Heart left ventricle (tissue), 16 donors: ENCODE measurements at regions not wholly inside any gene's neighbourhood (a gene's known extent, or its start where the extent isn't known, plus 50 kb on each side); places are given as distances from the start of the nearest gene placed in this dataset.

ENCODE experiments used
- ATAC-seq, 4 donors: fragments of 200-7000 bp; cut with Tn5 transposase; one replicate each; pipeline ENCODE4 v1.9.1; 2020 to 2022; ENCODE audit warnings: moderate library complexity in 4 of 4, mild to moderate bottlenecking in 3 of 4, moderate number of reproducible peaks in 1 of 4
- DNase-seq, 5 donors: peaks; one replicate each; pipeline ENCODE4 v3.0.0-alpha.2; 2020
- H3K27ac ChIP-seq, 12 donors: fragments of 200-600 bp; sonication (generic) in 4 of 12; one replicate each; pipeline versions ENCODE4 v1.5.0 to v1.8.0; 2016 to 2022; ENCODE audit warnings: mild to moderate bottlenecking in 2 of 12
- H3K27me3 ChIP-seq, 9 donors: fragments of 200-600 bp; sonication (generic) in 2 of 9; one replicate each; pipeline versions ENCODE4 v1.5.1 to v1.8.0; 2016 to 2022; ENCODE audit warnings: mild to moderate bottlenecking in 3 of 9
- H3K36me3 ChIP-seq, 9 donors: fragments of 200-600 bp; sonication (generic) in 2 of 9; one replicate each; pipeline versions ENCODE4 v1.5.0 to v1.8.0; 2018 to 2022; ENCODE audit warnings: mild to moderate bottlenecking in 2 of 9
- H3K4me1 ChIP-seq, 12 donors: fragments of 200-600 bp; sonication (generic) in 4 of 12; one replicate each; pipeline versions ENCODE4 v1.5.0 to v1.8.0; 2016 to 2022; ENCODE audit warnings: mild to moderate bottlenecking in 3 of 12
- H3K4me3 ChIP-seq, 12 donors: fragments of 200-600 bp; sonication (generic) in 4 of 12; one replicate each; pipeline versions ENCODE4 v1.5.0 to v1.8.0; 2017 to 2022; ENCODE audit warnings: mild to moderate bottlenecking in 9 of 12, moderate library complexity in 4 of 12
- H3K9me3 ChIP-seq, 12 donors: fragments of 200-600 bp; sonication (generic) in 4 of 12; one replicate each; pipeline versions ENCODE4 v1.5.0 to v1.8.0; 2016 to 2022; ENCODE audit warnings: mild to moderate bottlenecking in 1 of 12
- CTCF ChIP-seq, 12 donors: fragments of 200-600 bp; sonication (generic) in 4 of 12; IDR thresholded peaks; one replicate each; pipeline versions ENCODE4 v1.5.0 to v1.8.0; 2018 to 2022; ENCODE audit warnings: antibody characterized with exemption in 12 of 12, mild to moderate bottlenecking in 5 of 12
- POLR2A ChIP-seq, 2 donors: fragments of 450-650 bp; IDR thresholded peaks; one replicate each; pipeline ENCODE4 v1.6.1; 2017; ENCODE audit warnings: antibody characterized with exemption in 2 of 2, mild to moderate bottlenecking in 2 of 2, moderate library complexity in 2 of 2
- WGBS, 4 donors: extraction: QIAGEN DNeasy Blood & Tissue Kit in 2 of 4; methylation state at CpG; one replicate each; pipeline versions ENCODE4 v1.1.5 to v1.1.7; 2013 to 2018; 5-methylcytosine and 5-hydroxymethylcytosine counted together
- intact Hi-C, 10 donors: fragments of 100-400 bp; cut with DNase I; formaldehyde crosslinking; loops; one replicate each; pipeline versions ENCODE4 v1.11.1 to v1.14.2; 2022
- donor health status: ischemic (EF 13 %, LVEDD 7.1; RV severe dilation, severe dysfunction).
- donor health status: healthy with polysubstance abuse.
- donor health status: DM: no; HTN: yes; CAD: no.
- donor health status: DM: no; HTN: no; CAD: no.
- donor health status: ischemic (EF 25% LVEDD 6.9; RV normal size, moderate dysfunction).
- donor health status: ischemic (EF 25% LVEDD 5.7; RV mildly dilated, moderate dysfunction).
- donor health status: healthy.
- donor health status: DM: yes; HTN: yes; CAD: no.
- donor health status: ischemic (EF 35%, LVEDD 5.7; RV mildly dilated, moderate dysfunction).
- donor health status: nonischemic (EF 11% LVEDD 7.7; RV severe dilation, severe dysfunction).
- donor health status: DM: yes; HTN: yes; CAD: no.
- donor health status: PGD.
- donor health status: ischemic (EF 29% LVEDD 5.4; RV normal size, mild dysfunction).
- donor health status: nonischemic (EF 23%, LVEDD 6.1; RV moderate dilation, normal function).

GRCh38 chr16:61575617-61576016, 460.6 kb downstream of the CDH8 start:
- no peak for ATAC-seq
- no peaks in the 10 kb centered on the region for H3K27me3 ChIP-seq
- no peak for TF ChIP-seq POLR2A (IDR thresholded peaks at IDR 0.05)
- TF ChIP-seq CTCF (IDR thresholded peaks at IDR 0.05): no peak
- intact Hi-C loops: no loop called here
- DNase-seq: no peak
- no peak overlapping the region for H3K4me3 ChIP-seq
- no peaks in the 10 kb centered on the region for H3K36me3 ChIP-seq
- peaks cover 0 to 4% (median 0%) of the 10 kb centered on the region in 12 donors for H3K9me3 ChIP-seq
- 69 to 85% (median 77%) methylated on average over 3 of the region's 3 CpGs for WGBS, 4 donors
- H3K27ac ChIP-seq: no peak overlapping the region
- H3K4me1 ChIP-seq: no peaks in the 10 kb centered on the region

- H3K27ac ChIP-seq: no peak overlapping the region
- 71 to 79% (median 74%) methylated on average over 2 of the region's 2 CpGs for WGBS, 4 donors
Observed at GRCh38 chr16:61569028-61569427, 467.2 kb downstream of the CDH8 start.

GRCh38 chr16:61564716-61565115, 471.5 kb downstream of the CDH8 start:
- H3K36me3 ChIP-seq: no peaks in the 10 kb centered on the region
- TF ChIP-seq CTCF (IDR thresholded peaks at IDR 0.05) (no peak), POLR2A (IDR thresholded peaks at IDR 0.05) (no peak)
- WGBS, 4 donors: 24 to 34% (median 31%) methylated on average over 2 of the region's 2 CpGs

More at GRCh38 chr16:61569028-61569427, 467.2 kb downstream of the CDH8 start:
- Histone ChIP-seq H3K4me1 (no peaks in the 10 kb centered on the region), H3K9me3 (no peaks in the 10 kb centered on the region), H3K4me3 (no peak overlapping the region), H3K27me3 (no peaks in the 10 kb centered on the region), H3K36me3 (no peaks in the 10 kb centered on the region)
- intact Hi-C loops: no loop called here
- DNase-seq (no peak), ATAC-seq (no peak)
- TF ChIP-seq CTCF (IDR thresholded peaks at IDR 0.05) (no peak), POLR2A (IDR thresholded peaks at IDR 0.05) (no peak)

GRCh38 chr16:61555718-61556441, 480.4 kb downstream of the CDH8 start:
- no peaks in the 10 kb centered on the region for H3K4me1 ChIP-seq
- 82 to 90% (median 86%) methylated on average over 18 to 24 of the region's 24 CpGs for WGBS, 4 donors

More at GRCh38 chr16:61564716-61565115, 471.5 kb downstream of the CDH8 start:
- ATAC-seq: no peak
- no peaks in the 10 kb centered on the region for H3K9me3 ChIP-seq
- no peak overlapping the region for H3K4me3 ChIP-seq
- no peak for DNase-seq
- no peak overlapping the region for H3K27ac ChIP-seq
- no peaks in the 10 kb centered on the region for H3K4me1 ChIP-seq
- intact Hi-C loops: no loop called here
- H3K27me3 ChIP-seq: no peaks in the 10 kb centered on the region

More at GRCh38 chr16:61555718-61556441, 480.4 kb downstream of the CDH8 start:
- ATAC-seq (no peak), DNase-seq (peak in 1 of 5 donors; percentile 48)
- TF ChIP-seq POLR2A (IDR thresholded peaks at IDR 0.05) (no peak), CTCF (IDR thresholded peaks at IDR 0.05) (no peak)
- intact Hi-C loops: loop anchor here in 1 of 10 donors (10.0 kb wide), 1 partner anchor 61 kb away; no protein-coding TSS in a partner anchor
- Histone ChIP-seq H3K9me3 (peaks cover 0 to 10% (median 0%) of the 10 kb centered on the region in 12 donors), H3K36me3 (no peaks in the 10 kb centered on the region), H3K27me3 (no peaks in the 10 kb centered on the region), H3K27ac (no peak overlapping the region), H3K4me3 (no peak overlapping the region)
